ENCODE measurements at regions not wholly inside any gene's neighbourhood (a gene's known extent, or its start where the extent isn't known, plus 50 kb on each side); places are given as distances from the start of the nearest gene placed in this dataset.

DNA sequence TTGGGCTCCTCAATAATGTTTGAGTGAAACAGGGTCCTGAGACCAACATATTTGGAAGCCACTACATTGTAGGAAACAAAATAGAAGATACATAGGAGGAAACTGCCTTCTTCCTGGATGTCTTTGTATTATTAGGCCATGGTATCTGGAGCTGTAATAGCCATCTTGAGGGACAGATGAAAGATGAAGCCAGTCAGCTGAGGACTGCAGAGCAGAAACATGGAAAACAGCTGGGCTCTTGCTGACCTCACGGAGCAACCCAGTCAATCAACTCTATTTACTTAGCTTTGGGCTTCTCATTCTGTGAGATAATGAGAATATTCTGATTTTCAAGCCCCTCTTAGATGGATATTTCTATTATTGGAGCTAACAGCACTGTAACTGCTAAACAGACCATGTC, 962.4 kb downstream of the BCL11B start:
- CTCF ChIA-PET = no interaction called here
- no peaks in the 10 kb centered on the region for H3K36me3 ChIP-seq (replicated peaks in 1 of 2; ENCODE audit: control insufficient read depth in 1 of 2, insufficient read depth in 2 of 2, low read length in 1 of 2)

DNA sequence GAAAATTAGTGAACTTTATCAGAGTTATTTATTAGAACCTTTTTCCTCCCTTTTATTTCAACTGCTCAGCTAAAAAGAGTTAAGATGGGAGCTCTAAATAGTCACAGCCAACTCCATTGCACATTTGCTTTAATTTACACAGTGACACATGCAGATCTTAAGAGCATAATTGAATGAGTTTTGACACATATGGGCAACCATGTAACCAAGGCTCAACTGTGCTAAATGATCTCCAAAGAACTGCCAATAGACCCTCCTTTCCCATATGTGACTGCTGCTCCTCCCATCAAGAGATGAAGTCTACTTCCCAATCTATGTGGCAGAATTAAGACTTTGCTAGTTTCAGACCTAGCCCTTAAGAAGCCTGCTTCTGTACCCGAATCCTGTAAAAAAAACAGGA, 960.0 kb downstream of the BCL11B start:
- 0% methylated on average over 1 of the region's 1 CpG for WGBS (ENCODE audit: low lambda C conversion rate)
- no peaks in the 10 kb centered on the region for H3K36me3 ChIP-seq (replicated peaks in 1 of 2; ENCODE audit: control insufficient read depth in 1 of 2, insufficient read depth in 2 of 2, low read length in 1 of 2)

More for the DNA sequence above, 962.4 kb downstream of the BCL11B start:
- H4K20me1 ChIP-seq (ENCODE audit: insufficient read depth) = no peaks in the 10 kb centered on the region
- H3F3A ChIP-seq (replicated peaks; ENCODE audit: insufficient read depth) = no peaks in the 10 kb centered on the region
- WGBS (ENCODE audit: low lambda C conversion rate) = 9% methylated on average over 1 of the region's 1 CpG
- no peak overlapping the region for H3K4me3 ChIP-seq (ENCODE audit: low read depth in 2 of 2, low read length in 1 of 2)
- H2AFZ ChIP-seq (ENCODE audit: low read depth) = no peak overlapping the region
- no peak for DNase-seq
- no peaks in the 10 kb centered on the region for H3K79me2 ChIP-seq (ENCODE audit: insufficient read depth)
- H3K27ac ChIP-seq (ENCODE audit: low read depth in 2 of 2, low read length in 1 of 2) = no peak overlapping the region
- H3K9ac ChIP-seq = no peak overlapping the region
- TF ChIP-seq RFX5 (IDR thresholded peaks at IDR 0.05; ENCODE audit: low read length) (no peak), RXRA (IDR thresholded peaks at IDR 0.05; ENCODE audit: borderline replicate concordance, low read depth) (no peak), EP300 (IDR thresholded peaks at IDR 0.05; ENCODE audit: borderline replicate concordance in 1 of 2, low read depth in 1 of 2, low read length in 1 of 2) (no peak), EZH2phosphoT487 (IDR thresholded peaks at IDR 0.05; ENCODE audit: borderline replicate concordance, low read depth) (no peak), GATA2 (CRISPR knock-in tag; IDR thresholded peaks at IDR 0.05) (no peak), POLR2AphosphoS5 (IDR thresholded peaks at IDR 0.05; ENCODE audit: low read depth, low read length) (no peak)
- TF ChIP-seq, protein P1, sequence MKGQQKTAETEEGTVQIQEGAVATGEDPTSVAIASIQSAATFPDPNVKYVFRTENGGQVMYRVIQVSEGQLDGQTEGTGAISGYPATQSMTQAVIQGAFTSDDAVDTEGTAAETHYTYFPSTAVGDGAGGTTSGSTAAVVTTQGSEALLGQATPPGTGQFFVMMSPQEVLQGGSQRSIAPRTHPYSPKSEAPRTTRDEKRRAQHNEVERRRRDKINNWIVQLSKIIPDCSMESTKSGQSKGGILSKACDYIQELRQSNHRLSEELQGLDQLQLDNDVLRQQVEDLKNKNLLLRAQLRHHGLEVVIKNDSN (IDR thresholded peaks at IDR 0.05; ENCODE audit: borderline replicate concordance, low read depth) = no peak
- no peaks in the 10 kb centered on the region for H3K9me2 ChIP-seq
- H3K4me1 ChIP-seq (ENCODE audit: control insufficient read depth in 1 of 2, insufficient read depth in 2 of 2, low read depth in 1 of 2, low read length in 1 of 2) = no peaks in the 10 kb centered on the region
- POLR2A ChIA-PET = no interaction called here
- no peaks in the 10 kb centered on the region for H3K27me3 ChIP-seq (ENCODE audit: insufficient read depth)
- no peak overlapping the region for H3K4me2 ChIP-seq
- no peaks in the 10 kb centered on the region for H3K9me3 ChIP-seq

More for the DNA sequence above, 960.0 kb downstream of the BCL11B start:
- no peak overlapping the region for H3K27ac ChIP-seq (ENCODE audit: low read depth in 2 of 2, low read length in 1 of 2)
- no peak overlapping the region for H2AFZ ChIP-seq (ENCODE audit: low read depth)
- no peak overlapping the region for H3K9ac ChIP-seq
- H3K4me1 ChIP-seq (ENCODE audit: control insufficient read depth in 1 of 2, insufficient read depth in 2 of 2, low read depth in 1 of 2, low read length in 1 of 2) = no peaks in the 10 kb centered on the region
- H3K4me3 ChIP-seq (ENCODE audit: low read depth in 2 of 2, low read length in 1 of 2) = no peak overlapping the region
- no peaks in the 10 kb centered on the region for H3K79me2 ChIP-seq (ENCODE audit: insufficient read depth)
- CTCF ChIA-PET = no interaction called here
- no peaks in the 10 kb centered on the region for H3K9me2 ChIP-seq
- H3K4me2 ChIP-seq = no peak overlapping the region
- no peaks in the 10 kb centered on the region for H4K20me1 ChIP-seq (ENCODE audit: insufficient read depth)
- no peaks in the 10 kb centered on the region for H3F3A ChIP-seq (replicated peaks; ENCODE audit: insufficient read depth)
- H3K27me3 ChIP-seq (ENCODE audit: insufficient read depth) = no peaks in the 10 kb centered on the region
- DNase-seq = no peak
- POLR2A ChIA-PET = no interaction called here
- TF ChIP-seq SIN3A (IDR thresholded peaks at IDR 0.05; ENCODE audit: borderline replicate concordance, low read depth, low read length) (no peak), TCF12 (IDR thresholded peaks at IDR 0.05) (no peak), EZH2phosphoT487 (IDR thresholded peaks at IDR 0.05; ENCODE audit: borderline replicate concordance, low read depth) (no peak), FOXJ3 (CRISPR knock-in tag; IDR thresholded peaks at IDR 0.05) (no peak), ELF1 (IDR thresholded peaks at IDR 0.05) (no peak), FOSL2 (IDR thresholded peaks at IDR 0.05; ENCODE audit: borderline replicate concordance, low read depth) (no peak), GATA2 (CRISPR knock-in tag; IDR thresholded peaks at IDR 0.05) (no peak)
- TF ChIP-seq, protein P2, sequence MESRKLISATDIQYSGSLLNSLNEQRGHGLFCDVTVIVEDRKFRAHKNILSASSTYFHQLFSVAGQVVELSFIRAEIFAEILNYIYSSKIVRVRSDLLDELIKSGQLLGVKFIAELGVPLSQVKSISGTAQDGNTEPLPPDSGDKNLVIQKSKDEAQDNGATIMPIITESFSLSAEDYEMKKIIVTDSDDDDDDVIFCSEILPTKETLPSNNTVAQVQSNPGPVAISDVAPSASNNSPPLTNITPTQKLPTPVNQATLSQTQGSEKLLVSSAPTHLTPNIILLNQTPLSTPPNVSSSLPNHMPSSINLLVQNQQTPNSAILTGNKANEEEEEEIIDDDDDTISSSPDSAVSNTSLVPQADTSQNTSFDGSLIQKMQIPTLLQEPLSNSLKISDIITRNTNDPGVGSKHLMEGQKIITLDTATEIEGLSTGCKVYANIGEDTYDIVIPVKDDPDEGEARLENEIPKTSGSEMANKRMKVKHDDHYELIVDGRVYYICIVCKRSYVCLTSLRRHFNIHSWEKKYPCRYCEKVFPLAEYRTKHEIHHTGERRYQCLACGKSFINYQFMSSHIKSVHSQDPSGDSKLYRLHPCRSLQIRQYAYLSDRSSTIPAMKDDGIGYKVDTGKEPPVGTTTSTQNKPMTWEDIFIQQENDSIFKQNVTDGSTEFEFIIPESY (IDR thresholded peaks at IDR 0.05; ENCODE audit: borderline replicate concordance, low read depth) = no peak
- H3K9me3 ChIP-seq = no peaks in the 10 kb centered on the region

All from SK-N-SH (cell line).